HepG2 (cell line): ENCODE measurements at regions not wholly inside any gene's neighbourhood (a gene's known extent, or its start where the extent isn't known, plus 50 kb on each side); places are given as distances from the start of the nearest gene placed in this dataset.

ENCODE experiments used
- ATAC-seq: fragments of 200-7000 bp; cut with Tn5 transposase; 3 replicates; pipeline ENCODE4 v1.9.1; 2020; ENCODE audit warnings: mild to moderate bottlenecking, moderate library complexity
- BruUV-seq: library from RNA; stranded (reverse); fragments of 400-500 nt; replicated peaks from 2 replicates; lab custom pipeline; 2021; lab: Mats Ljungman, UMichigan
- CTCF ChIA-PET: fragments of 300-600 bp; formaldehyde crosslinking; extraction: SDS; loops from one replicate; lab custom pipeline; 2021; ENCODE audit warnings: low total read pairs, inconsistent platforms, low intra/inter-chr PET ratio; lab: Yijun Ruan, JAX
- POLR2A ChIA-PET: fragments of 350-600 bp; sonication (Branson Sonifier 250); formaldehyde crosslinking; loops from one replicate; lab custom pipeline; 2020; ENCODE audit warnings: antibody characterized with exemption, inconsistent platforms; lab: Yijun Ruan, JAX
- DNase-seq: peaks from one replicate; pipeline ENCODE4 v3.0.0-alpha.2; 2015; ENCODE audit warnings: low spot score
- FAIRE-seq: peaks from 3 replicates; lab custom pipeline; 2011; peaks lifted over from hg19 to GRCh38; lab: Jason Lieb, UNC
- H2AFZ ChIP-seq: one replicate; pipeline ENCODE4 v1.6.1; 2011; ENCODE audit warnings: low read length, inconsistent platforms
- H3K27ac ChIP-seq: fragments of 300-600 bp; 3 replicates; pipeline ENCODE4 v1.8.0; 2011; ENCODE audit warnings: mixed run types, mild to moderate bottlenecking, mixed read lengths, low read length, inconsistent platforms; ENCODE audit not compliant: insufficient read depth; ENCODE audit errors: extremely low read length
- H3K27me3 ChIP-seq, 2 experiments: fragments of 200-600 bp in 1 of 2; 2 replicates in 1 of 2; 3 replicates in 1 of 2; pipeline versions ENCODE4 v1.6.0 to v1.8.0; 2011; ENCODE audit warnings: low read length in 2 of 2, mild to moderate bottlenecking in 2 of 2, moderate library complexity in 2 of 2, inconsistent platforms in 1 of 2; ENCODE audit not compliant: insufficient read depth in 2 of 2, control insufficient read depth in 1 of 2
- H3K36me3 ChIP-seq, 2 experiments: fragments of 200-600 bp in 1 of 2; replicated peaks in 1 of 2; 2 replicates in 1 of 2; 3 replicates in 1 of 2; pipeline versions ENCODE4 v1.5.1 to v1.8.0; 2011; ENCODE audit warnings: low read length in 2 of 2, inconsistent platforms in 1 of 2; ENCODE audit not compliant: insufficient read depth in 2 of 2, control insufficient read depth in 1 of 2
- H3K4me1 ChIP-seq: 2 replicates; pipeline ENCODE4 v1.5.1; 2012; ENCODE audit warnings: low read length, inconsistent platforms; ENCODE audit not compliant: insufficient read depth
- H3K4me2 ChIP-seq: 2 replicates; pipeline ENCODE4 v1.6.0; 2011; ENCODE audit warnings: low read depth, low read length, inconsistent platforms
- H3K4me3 ChIP-seq, 3 experiments: fragments of 200-600 bp in 1 of 3; sonication (generic), shearing (Covaris generic) in 1 of 3; replicated peaks in 1 of 3; 2 replicates each; pipeline ENCODE4 v1.5.1; 2011 to 2016; ENCODE audit warnings: low read length in 3 of 3, inconsistent platforms in 2 of 3, low read depth in 2 of 3, mild to moderate bottlenecking in 2 of 3, control low read depth in 1 of 3, mixed read lengths in 1 of 3; ENCODE audit not compliant: insufficient read depth in 1 of 3
- H3K79me2 ChIP-seq: one replicate; pipeline ENCODE4 v1.6.1; 2011; ENCODE audit warnings: low read length, inconsistent platforms; ENCODE audit not compliant: insufficient read depth
- H3K9ac ChIP-seq: 2 replicates; pipeline ENCODE4 v1.6.0; 2011; ENCODE audit warnings: mild to moderate bottlenecking, low read depth, low read length, inconsistent platforms; ENCODE audit not compliant: insufficient read depth
- H3K9me3 ChIP-seq: 2 replicates; pipeline ENCODE4 v1.5.1; 2012; ENCODE audit warnings: mild to moderate bottlenecking, low read length
- H4K20me1 ChIP-seq: 2 replicates; pipeline ENCODE4 v1.6.0; 2011; ENCODE audit warnings: inconsistent platforms, mild to moderate bottlenecking, low read length, moderate library complexity; ENCODE audit not compliant: insufficient read depth
- ATF1 ChIP-seq: IDR thresholded peaks from 2 replicates; pipeline ENCODE4 v1.6.1; 2016; ENCODE audit warnings: mild to moderate bottlenecking, control low read depth
- NCOR1 ChIP-seq: fragments of 200-600 bp; sonication (generic); IDR thresholded peaks from 2 replicates; pipeline ENCODE4 v1.7.0; 2017; ENCODE audit warnings: antibody characterized with exemption, low read length, borderline replicate concordance
- PAF1 ChIP-seq: IDR thresholded peaks from 2 replicates; pipeline ENCODE4 v1.6.1; 2016; ENCODE audit warnings: missing genetic modification reagents, missing compliant biosample characterization
- RELA ChIP-seq: sonication (generic); formaldehyde crosslinking; IDR thresholded peaks from 2 replicates; pipeline ENCODE4 v1.4.0; 2020; ENCODE audit warnings: missing genetic modification reagents
- REST ChIP-seq, 2 experiments: IDR thresholded peaks; 2 replicates each; pipeline ENCODE4 v1.6.1; 2011 to 2012; ENCODE audit warnings: low read length in 2 of 2, borderline replicate concordance in 1 of 2, low read depth in 1 of 2, mild to moderate bottlenecking in 1 of 2, moderate library complexity in 1 of 2
- SRY ChIP-seq: sonication (generic); formaldehyde crosslinking; IDR thresholded peaks from 2 replicates; pipeline ENCODE4 v1.8.0; 2022; ENCODE audit warnings: mild to moderate bottlenecking, missing genetic modification reagents
- ZNF20 ChIP-seq: sonication (generic); formaldehyde crosslinking; IDR thresholded peaks from 2 replicates; pipeline ENCODE4 v1.4.0; 2020; ENCODE audit warnings: mild to moderate bottlenecking, moderate library complexity, missing genetic modification reagents
- ZNF207 ChIP-seq: fragments of 450-650 bp; IDR thresholded peaks from 2 replicates; pipeline ENCODE4 v1.6.1; 2016; ENCODE audit warnings: antibody characterized with exemption, borderline replicate concordance
- ZNF367 ChIP-seq: sonication (generic); formaldehyde crosslinking; IDR thresholded peaks from 2 replicates; pipeline ENCODE4 v1.4.0; 2020; ENCODE audit warnings: missing genetic modification reagents, borderline replicate concordance
- ZNF407 ChIP-seq: sonication (generic); formaldehyde crosslinking; IDR thresholded peaks from one replicate; pipeline ENCODE4 v1.5.1; 2020; ENCODE audit warnings: mild to moderate bottlenecking, missing genetic modification reagents; ENCODE audit errors: not compliant biosample characterization
- ZNF546 ChIP-seq: sonication (generic); formaldehyde crosslinking; conservative IDR thresholded peaks from 2 replicates; pipeline ENCODE4 v1.8.1; 2023; ENCODE audit warnings: mild to moderate bottlenecking, missing genetic modification reagents
- ZNF792 ChIP-seq: IDR thresholded peaks from 2 replicates; pipeline ENCODE4 v1.6.1; 2016
- ZNF841 ChIP-seq: sonication (generic); formaldehyde crosslinking; IDR thresholded peaks from 2 replicates; pipeline ENCODE4 v1.8.1; 2023; ENCODE audit warnings: missing genetic modification reagents, borderline replicate concordance
- ZNF891 ChIP-seq: sonication (generic); formaldehyde crosslinking; IDR thresholded peaks from 2 replicates; pipeline ENCODE4 v1.5.0; 2020; ENCODE audit warnings: mild to moderate bottlenecking, missing genetic modification reagents
- WGBS: methylation state at CpG from one replicate; pipeline ENCODE4 v1.1.6; 2017; ENCODE audit warnings: low lambda C conversion rate; 5-methylcytosine and 5-hydroxymethylcytosine counted together
- in situ Hi-C: cut with HindIII; loops from 2 replicates; pipeline ENCODE4 v1.10.0; 2017; ENCODE audit warnings: low pct_unique_long_range_greater_than_20kb; ENCODE audit not compliant: extremely low pct_ligation_motif_present
- intact Hi-C: fragments of 100-400 bp; cut with micrococcal nuclease; formaldehyde crosslinking; loops from one replicate; pipeline ENCODE4 v1.10.0; 2022; ENCODE audit not compliant: unreplicated experiment

- Histone ChIP-seq H3K27me3 (no peaks in the 10 kb centered on the region), H3K9me3 (no peaks in the 10 kb centered on the region), H3K27ac (no peak overlapping the region), H3K36me3 (no peaks in the 10 kb centered on the region), H3K79me2 (no peaks in the 10 kb centered on the region), H3K4me2 (no peak overlapping the region), H2AFZ (no peak overlapping the region), H3K4me3 (no peak overlapping the region), H3K4me1 (no peaks in the 10 kb centered on the region), H3K9ac (no peak overlapping the region), H4K20me1 (no peaks in the 10 kb centered on the region)
- FAIRE-seq (no peak), ATAC-seq (no peak), DNase-seq (no peak)
- ChIA-PET CTCF (no interaction called here), POLR2A (no interaction called here)
- WGBS: 0% methylated on average over 2 of the region's 2 CpGs
- intact Hi-C loops: loop anchor here (10.0 kb wide), 1 partner anchor 1578 kb away; no protein-coding TSS in a partner anchor
- in situ Hi-C loops: no loop called here
- no TSS peak for BruUV-seq
- TF ChIP-seq ZNF891 (CRISPR knock-in tag): no peak
- TF ChIP-seq ATF1 (CRISPR knock-in tag): no peak
- TF ChIP-seq ZNF367 (CRISPR knock-in tag): no peak
- no peak for TF ChIP-seq ZNF792 (CRISPR knock-in tag)
- no peak for TF ChIP-seq NCOR1
- TF ChIP-seq ZNF546 (CRISPR knock-in tag): no peak
- TF ChIP-seq ZNF841 (CRISPR knock-in tag): no peak
- no peak for TF ChIP-seq RELA (CRISPR knock-in tag)
- no peak for TF ChIP-seq ZNF20 (CRISPR knock-in tag)
- TF ChIP-seq ZNF207: no peak
- TF ChIP-seq SRY (CRISPR knock-in tag): no peak
- no peak for TF ChIP-seq REST (IDR thresholded peaks at IDR 0.05; ENCODE audit: borderline replicate concordance in 1 of 2, low read depth in 1 of 2, low read length in 2 of 2)
- no peak for TF ChIP-seq ZNF407 (CRISPR knock-in tag)
- no peak for TF ChIP-seq PAF1
These were observed 103.4 kb downstream of the CEP44 start for GRCh38 chr4:174387143-174387542.
